ENCODE measurements at regions not wholly inside any gene's neighbourhood (a gene's known extent, or its start where the extent isn't known, plus 50 kb on each side); places are given as distances from the start of the nearest gene placed in this dataset.

GRCh38 chr6:54048782-54049181, 62.5 kb upstream of the MLIP start:
- TF ChIP-seq ELF4 (IDR thresholded peaks at IDR 0.05) (no peak), TARDBP (IDR thresholded peaks at IDR 0.05) (no peak), CTBP1 (IDR thresholded peaks at IDR 0.05; ENCODE audit: borderline replicate concordance) (no peak), ZNF384 (IDR thresholded peaks at IDR 0.05) (no peak), BHLHE40 (IDR thresholded peaks at IDR 0.05; ENCODE audit: borderline replicate concordance) (no peak), SUZ12 (IDR thresholded peaks at IDR 0.05) (no peak), FOXM1 (IDR thresholded peaks at IDR 0.05; ENCODE audit: borderline replicate concordance) (no peak)
